Stimulated activated naive CD8-positive, alpha-beta T cell treated with anti-CD3 and anti-CD28 coated beads, Interleukin-15, Interleukin-2, amounts not matched to agents 100 ng/mL and 50 ng/mL, for 24 hours (primary cell): ENCODE measurements at regions not wholly inside any gene's neighbourhood (a gene's known extent, or its start where the extent isn't known, plus 50 kb on each side); places are given as distances from the start of the nearest gene placed in this dataset.

Experiments
- H3K27ac Mint-ChIP-seq: one replicate; pipeline ENCODE4 v1.8.0; 2021; ENCODE audit warnings: mild to moderate bottlenecking, mixed read lengths
- H3K27me3 Mint-ChIP-seq: one replicate; pipeline ENCODE4 v1.8.0; 2021; ENCODE audit warnings: mixed read lengths
- H3K36me3 Mint-ChIP-seq: one replicate; pipeline ENCODE4 v1.8.0; 2021; ENCODE audit warnings: low read depth, mixed read lengths
- H3K4me1 Mint-ChIP-seq: one replicate; pipeline ENCODE4 v1.8.0; 2021; ENCODE audit warnings: low read depth, mixed read lengths
- H3K4me3 Mint-ChIP-seq: one replicate; pipeline ENCODE4 v1.8.0; 2021; ENCODE audit warnings: mild to moderate bottlenecking, mixed read lengths
- H3K9me3 Mint-ChIP-seq: one replicate; pipeline ENCODE4 v1.8.0; 2021; ENCODE audit warnings: mixed read lengths

- H3K27me3 Mint-ChIP-seq, result peaks cover 26% of the 10 kb centered on the region
- no peaks in the 10 kb centered on the region for H3K36me3 Mint-ChIP-seq
- H3K4me3 Mint-ChIP-seq, result no peak overlapping the region
- H3K27ac Mint-ChIP-seq, result no peak overlapping the region
- no peaks in the 10 kb centered on the region for H3K4me1 Mint-ChIP-seq
- peaks cover 3% of the 10 kb centered on the region for H3K9me3 Mint-ChIP-seq
Measured at GRCh38 chr22:47801541-47802245, 1039.2 kb downstream of the TBC1D22A start.

- Mint-ChIP-seq H3K36me3 (no peaks in the 10 kb centered on the region), H3K9me3 (peaks cover 3% of the 10 kb centered on the region), H3K27ac (no peak overlapping the region), H3K4me1 (no peaks in the 10 kb centered on the region), H3K4me3 (no peak overlapping the region), H3K27me3 (peaks cover 18% of the 10 kb centered on the region)
Measured at GRCh38 chr22:47798229-47798628, 1035.8 kb downstream of the TBC1D22A start.

GRCh38 chr22:47797342-47797945, 1035.0 kb downstream of the TBC1D22A start:
- Mint-ChIP-seq H3K27me3 (peaks cover 18% of the 10 kb centered on the region), H3K9me3 (peaks cover 3% of the 10 kb centered on the region), H3K36me3 (no peaks in the 10 kb centered on the region), H3K4me3 (no peak overlapping the region), H3K4me1 (no peaks in the 10 kb centered on the region), H3K27ac (no peak overlapping the region)

GRCh38 chr22:47796128-47796908, 1033.9 kb downstream of the TBC1D22A start:
- Mint-ChIP-seq H3K27me3 (peaks cover 14% of the 10 kb centered on the region), H3K4me3 (no peak overlapping the region), H3K4me1 (no peaks in the 10 kb centered on the region), H3K27ac (no peak overlapping the region), H3K9me3 (peaks cover 3% of the 10 kb centered on the region), H3K36me3 (no peaks in the 10 kb centered on the region)

GRCh38 chr22:47795477-47796127, 1033.2 kb downstream of the TBC1D22A start:
- Mint-ChIP-seq H3K27me3 (peaks cover 12% of the 10 kb centered on the region), H3K36me3 (no peaks in the 10 kb centered on the region), H3K27ac (no peak overlapping the region), H3K4me1 (no peaks in the 10 kb centered on the region), H3K4me3 (no peak overlapping the region), H3K9me3 (peaks cover 3% of the 10 kb centered on the region)

GRCh38 chr22:47794851-47795250, 1032.4 kb downstream of the TBC1D22A start:
- peaks cover 3% of the 10 kb centered on the region for H3K9me3 Mint-ChIP-seq
- H3K27ac Mint-ChIP-seq, result no peak overlapping the region
- no peak overlapping the region for H3K4me3 Mint-ChIP-seq

GRCh38 chr22:47793304-47794101, 1031.1 kb downstream of the TBC1D22A start:
- no peak overlapping the region for H3K27ac Mint-ChIP-seq
- H3K27me3 Mint-ChIP-seq, result peaks cover 16% of the 10 kb centered on the region
- no peaks in the 10 kb centered on the region for H3K4me1 Mint-ChIP-seq
- H3K36me3 Mint-ChIP-seq, result no peaks in the 10 kb centered on the region
- H3K9me3 Mint-ChIP-seq, result peaks cover 3% of the 10 kb centered on the region
- no peak overlapping the region for H3K4me3 Mint-ChIP-seq

More at GRCh38 chr22:47794851-47795250, 1032.4 kb downstream of the TBC1D22A start:
- Mint-ChIP-seq H3K27me3 (peaks cover 10% of the 10 kb centered on the region), H3K36me3 (no peaks in the 10 kb centered on the region), H3K4me1 (no peaks in the 10 kb centered on the region)

- Mint-ChIP-seq H3K4me3 (no peak overlapping the region), H3K9me3 (no peaks in the 10 kb centered on the region), H3K27ac (no peak overlapping the region), H3K4me1 (no peaks in the 10 kb centered on the region), H3K27me3 (peaks cover 30% of the 10 kb centered on the region), H3K36me3 (no peaks in the 10 kb centered on the region)
Measured at GRCh38 chr22:47789171-47789570, 1026.7 kb downstream of the TBC1D22A start.

- H3K36me3 Mint-ChIP-seq, result no peaks in the 10 kb centered on the region
- no peaks in the 10 kb centered on the region for H3K4me1 Mint-ChIP-seq
- H3K9me3 Mint-ChIP-seq, result no peaks in the 10 kb centered on the region
- no peak overlapping the region for H3K27ac Mint-ChIP-seq
- H3K27me3 Mint-ChIP-seq, result peaks cover 32% of the 10 kb centered on the region
- no peak overlapping the region for H3K4me3 Mint-ChIP-seq
Measured at GRCh38 chr22:47788461-47788860, 1026.0 kb downstream of the TBC1D22A start.

GRCh38 chr22:47787501-47788227, 1025.2 kb downstream of the TBC1D22A start:
- Mint-ChIP-seq H3K9me3 (no peaks in the 10 kb centered on the region), H3K27ac (no peak overlapping the region), H3K36me3 (no peaks in the 10 kb centered on the region)

GRCh38 chr22:47786650-47787290, 1024.3 kb downstream of the TBC1D22A start:
- Mint-ChIP-seq H3K4me1 (no peaks in the 10 kb centered on the region), H3K27me3 (peaks cover 30% of the 10 kb centered on the region), H3K36me3 (no peaks in the 10 kb centered on the region), H3K4me3 (no peak overlapping the region), H3K27ac (no peak overlapping the region), H3K9me3 (no peaks in the 10 kb centered on the region)

More at GRCh38 chr22:47787501-47788227, 1025.2 kb downstream of the TBC1D22A start:
- H3K4me3 Mint-ChIP-seq, result no peak overlapping the region
- H3K4me1 Mint-ChIP-seq, result no peaks in the 10 kb centered on the region
- peaks cover 30% of the 10 kb centered on the region for H3K27me3 Mint-ChIP-seq

- no peak overlapping the region for H3K4me3 Mint-ChIP-seq
- no peaks in the 10 kb centered on the region for H3K36me3 Mint-ChIP-seq
- no peaks in the 10 kb centered on the region for H3K9me3 Mint-ChIP-seq
- H3K27me3 Mint-ChIP-seq, result peaks cover 30% of the 10 kb centered on the region
- H3K27ac Mint-ChIP-seq, result no peak overlapping the region
- no peaks in the 10 kb centered on the region for H3K4me1 Mint-ChIP-seq
Measured at GRCh38 chr22:47784991-47785390, 1022.5 kb downstream of the TBC1D22A start.

GRCh38 chr22:47784367-47784983, 1022.0 kb downstream of the TBC1D22A start:
- Mint-ChIP-seq H3K4me1 (no peaks in the 10 kb centered on the region), H3K36me3 (no peaks in the 10 kb centered on the region), H3K27ac (no peak overlapping the region), H3K9me3 (no peaks in the 10 kb centered on the region), H3K4me3 (no peak overlapping the region), H3K27me3 (peaks cover 28% of the 10 kb centered on the region)
